DOHH2 (cell line): ENCODE measurements at regions not wholly inside any gene's neighbourhood (a gene's known extent, or its start where the extent isn't known, plus 50 kb on each side); places are given as distances from the start of the nearest gene placed in this dataset.

Experiments used
- H3F3A ChIP-seq: fragments of 200-600 bp; sonication (generic), shearing (Covaris generic); 2 replicates; pipeline ENCODE4 v1.6.0; 2016; ENCODE audit warnings: antibody characterized with exemption, mild to moderate bottlenecking; ENCODE audit not compliant: control insufficient read depth, insufficient read depth
- H3K27ac ChIP-seq: fragments of 200-600 bp; sonication (generic); 2 replicates; pipeline ENCODE4 v1.5.1; 2014; ENCODE audit warnings: low read depth, mild to moderate bottlenecking, low read length, moderate library complexity
- H3K27me3 ChIP-seq: fragments of 200-600 bp; sonication (generic); 2 replicates; pipeline ENCODE4 v1.6.1; 2014; ENCODE audit warnings: mild to moderate bottlenecking, low read length, mixed read lengths; ENCODE audit not compliant: control insufficient read depth
- H3K36me3 ChIP-seq: fragments of 200-600 bp; sonication (generic); 2 replicates; pipeline ENCODE4 v1.6.1; 2014; ENCODE audit warnings: mild to moderate bottlenecking, low read length, moderate library complexity, mixed read lengths; ENCODE audit not compliant: control insufficient read depth
- H3K4me1 ChIP-seq: fragments of 200-600 bp; sonication (generic); 2 replicates; pipeline ENCODE4 v1.6.1; 2014; ENCODE audit warnings: mild to moderate bottlenecking, low read length, mixed read lengths; ENCODE audit not compliant: control insufficient read depth
- H3K4me2 ChIP-seq: fragments of 200-600 bp; sonication (generic); 2 replicates; pipeline ENCODE4 v1.6.0; 2014; ENCODE audit warnings: mild to moderate bottlenecking, low read length, moderate library complexity
- H3K4me3 ChIP-seq: fragments of 200-600 bp; sonication (generic); 2 replicates; pipeline ENCODE4 v1.5.1; 2014; ENCODE audit warnings: mild to moderate bottlenecking, low read length, mixed read lengths
- H3K79me2 ChIP-seq: fragments of 200-600 bp; sonication (generic); 2 replicates; pipeline ENCODE4 v1.6.1; 2014; ENCODE audit warnings: mild to moderate bottlenecking, low read length, mixed read lengths; ENCODE audit not compliant: control insufficient read depth
- H3K9me2 ChIP-seq: fragments of 200-600 bp; sonication (generic); replicated peaks from 2 replicates; pipeline ENCODE4 v1.6.1; 2014; ENCODE audit warnings: mild to moderate bottlenecking, low read length, mixed read lengths; ENCODE audit not compliant: control insufficient read depth
- H3K9me3 ChIP-seq: fragments of 200-600 bp; sonication (generic); 2 replicates; pipeline ENCODE4 v1.6.1; 2014; ENCODE audit warnings: antibody characterized with exemption, low read length, mixed read lengths; ENCODE audit not compliant: control insufficient read depth, insufficient read depth
- H4K20me1 ChIP-seq: fragments of 200-600 bp; sonication (generic); 2 replicates; pipeline ENCODE4 v1.6.0; 2014; ENCODE audit warnings: low read depth, mild to moderate bottlenecking, antibody characterized with exemption, low read length, moderate library complexity; ENCODE audit not compliant: control insufficient read depth, insufficient read depth
- CTCF ChIP-seq: fragments of 200-600 bp; sonication (generic); IDR thresholded peaks from one replicate; pipeline ENCODE4 v1.5.1; 2014; ENCODE audit warnings: antibody characterized with exemption, mild to moderate bottlenecking, low read depth, low read length; ENCODE audit not compliant: poor library complexity, severe bottlenecking
- EZH2phosphoT487 ChIP-seq: fragments of 200-600 bp; sonication (generic); IDR thresholded peaks from 2 replicates; pipeline ENCODE4 v1.6.1; 2017; ENCODE audit warnings: borderline replicate concordance, mild to moderate bottlenecking, antibody characterized with exemption, low read length, moderate library complexity, mixed read lengths

GRCh38 chr2:160608599-160608998, 115.0 kb upstream of the RBMS1 start:
- no peaks in the 10 kb centered on the region for H3F3A ChIP-seq
- no peak overlapping the region for H3K4me2 ChIP-seq
- H3K79me2 ChIP-seq: no peaks in the 10 kb centered on the region
- no peak for TF ChIP-seq CTCF
- no peak for TF ChIP-seq EZH2phosphoT487
- no peaks in the 10 kb centered on the region for H3K9me2 ChIP-seq
- no peak overlapping the region for H3K4me3 ChIP-seq
- H3K27me3 ChIP-seq: no peaks in the 10 kb centered on the region
- H3K36me3 ChIP-seq: no peaks in the 10 kb centered on the region
- no peaks in the 10 kb centered on the region for H3K9me3 ChIP-seq
- H3K4me1 ChIP-seq: no peaks in the 10 kb centered on the region
- no peak overlapping the region for H3K27ac ChIP-seq
- no peaks in the 10 kb centered on the region for H4K20me1 ChIP-seq

DNA sequence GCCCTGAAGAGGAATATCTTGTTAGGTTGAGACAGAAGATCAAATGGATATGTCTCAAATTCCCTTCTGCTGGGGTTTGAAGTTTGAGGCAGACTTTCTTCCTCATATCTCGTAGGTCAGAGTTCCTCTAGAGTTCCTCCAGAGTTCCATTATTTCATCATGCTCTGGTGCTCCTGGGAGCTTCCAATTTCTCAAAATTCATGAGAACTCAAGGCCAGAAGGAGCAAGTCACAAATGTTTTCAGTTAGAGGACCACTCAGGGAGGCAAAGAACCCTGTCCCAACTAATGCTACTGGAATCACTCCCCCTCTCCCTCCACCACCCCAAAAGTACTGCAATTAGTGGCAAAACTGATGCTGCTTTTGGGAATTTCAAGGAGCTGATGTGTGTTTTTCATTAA, 115.7 kb upstream of the RBMS1 start:
- H3K36me3 ChIP-seq: no peaks in the 10 kb centered on the region
- H3K9me3 ChIP-seq: no peaks in the 10 kb centered on the region
- H3K27ac ChIP-seq: no peak overlapping the region
- H3K79me2 ChIP-seq: no peaks in the 10 kb centered on the region
- H3F3A ChIP-seq: no peaks in the 10 kb centered on the region
- no peaks in the 10 kb centered on the region for H3K27me3 ChIP-seq
- H3K9me2 ChIP-seq: no peaks in the 10 kb centered on the region
- no peaks in the 10 kb centered on the region for H4K20me1 ChIP-seq
- H3K4me2 ChIP-seq: no peak overlapping the region
- no peak for TF ChIP-seq CTCF
- no peak for TF ChIP-seq EZH2phosphoT487
- H3K4me3 ChIP-seq: no peak overlapping the region
- H3K4me1 ChIP-seq: no peaks in the 10 kb centered on the region

GRCh38 chr2:160610041-160610440, 116.4 kb upstream of the RBMS1 start:
- H3K79me2 ChIP-seq: no peaks in the 10 kb centered on the region
- H3K36me3 ChIP-seq: no peaks in the 10 kb centered on the region
- no peaks in the 10 kb centered on the region for H4K20me1 ChIP-seq
- H3K4me2 ChIP-seq: no peak overlapping the region
- H3K27ac ChIP-seq: no peak overlapping the region
- H3K9me3 ChIP-seq: no peaks in the 10 kb centered on the region
- no peaks in the 10 kb centered on the region for H3F3A ChIP-seq
- H3K4me1 ChIP-seq: no peaks in the 10 kb centered on the region
- no peak overlapping the region for H3K4me3 ChIP-seq
- no peak for TF ChIP-seq CTCF
- no peak for TF ChIP-seq EZH2phosphoT487
- no peaks in the 10 kb centered on the region for H3K9me2 ChIP-seq
- H3K27me3 ChIP-seq: no peaks in the 10 kb centered on the region; the same call in 1 of the 2 replicates
